HG03342 (cell line): ENCODE measurements at regions not wholly inside any gene's neighbourhood (a gene's known extent, or its start where the extent isn't known, plus 50 kb on each side); places are given as distances from the start of the nearest gene placed in this dataset.
"Not testable (repeated sequence)": the region's sequence is repeated elsewhere in the genome, so short reads cannot be mapped to it uniquely, and the experiment has no call there.

Experiments used
- ATAC-seq: cut with Tn5 transposase; IDR thresholded peaks from one replicate; pipeline ENCODE4 v1.9.1; 2021; ENCODE audit warnings: mild to moderate bottlenecking, moderate library complexity; ENCODE audit not compliant: unreplicated experiment

- ATAC-seq: no peak
These were observed 193.1 kb downstream of the OTOL1 start for GRCh38 chr3:161689584-161690298.

DNA sequence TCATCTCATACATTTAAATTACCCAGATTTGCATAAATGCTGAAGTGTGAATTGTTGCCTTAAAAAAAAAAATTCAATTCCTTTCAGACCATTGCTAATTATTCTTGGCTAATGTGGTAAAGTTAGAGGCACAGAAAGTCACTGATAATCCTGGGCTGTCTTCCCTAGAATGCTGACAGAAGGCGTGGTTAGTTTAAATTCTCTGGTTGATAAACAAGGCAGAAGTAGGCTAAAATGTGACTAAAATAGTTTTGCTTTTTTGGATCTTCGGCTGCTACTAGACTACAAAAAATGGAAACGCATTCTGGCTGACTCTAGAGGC lies 193.7 kb downstream of the OTOL1 start:
- no peak for ATAC-seq

- ATAC-seq: no peak
These were observed 195.1 kb downstream of the OTOL1 start for GRCh38 chr3:161691677-161692076.

GRCh38 chr3:161694682-161695564 lies 198.3 kb downstream of the OTOL1 start:
- ATAC-seq: peak; percentile 77

- no peak for ATAC-seq
These were observed 199.2 kb downstream of the OTOL1 start for GRCh38 chr3:161695811-161696210.

GRCh38 chr3:161700998-161701397 lies 204.4 kb downstream of the OTOL1 start:
- peak; percentile 84 for ATAC-seq

GRCh38 chr3:161707253-161707652 lies 210.6 kb downstream of the OTOL1 start:
- ATAC-seq: not testable (repeated sequence)

- no peak for ATAC-seq
These were observed 217.1 kb downstream of the OTOL1 start for GRCh38 chr3:161713731-161714130.

GRCh38 chr3:161731968-161732367 lies 235.4 kb downstream of the OTOL1 start:
- ATAC-seq: no peak

DNA sequence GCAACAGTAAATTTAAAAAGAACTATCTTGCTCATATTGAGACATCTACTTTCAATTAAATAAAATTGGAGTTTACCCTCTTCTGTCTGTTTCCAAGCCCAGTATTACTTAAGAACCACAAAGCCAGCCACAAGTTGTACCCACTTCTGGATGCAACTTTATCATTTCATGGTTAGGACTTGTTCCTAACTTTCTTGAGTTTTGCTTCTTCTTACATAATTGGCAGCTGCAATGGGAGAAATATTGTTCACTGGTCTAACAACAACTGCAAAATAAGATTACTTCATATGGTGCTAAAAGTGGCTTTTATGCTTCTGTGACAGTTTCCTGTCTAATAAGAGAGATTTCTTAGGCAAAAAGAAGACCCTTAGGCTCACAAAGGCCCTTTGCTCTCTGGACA lies 240.6 kb downstream of the OTOL1 start:
- no peak for ATAC-seq

- ATAC-seq: no peak
These were observed 243.8 kb downstream of the OTOL1 start for GRCh38 chr3:161740421-161740820.

- ATAC-seq: no peak
These were observed 247.8 kb downstream of the OTOL1 start for GRCh38 chr3:161744366-161744765.

- no peak for ATAC-seq
These were observed 249.1 kb downstream of the OTOL1 start for GRCh38 chr3:161745741-161746140.

DNA sequence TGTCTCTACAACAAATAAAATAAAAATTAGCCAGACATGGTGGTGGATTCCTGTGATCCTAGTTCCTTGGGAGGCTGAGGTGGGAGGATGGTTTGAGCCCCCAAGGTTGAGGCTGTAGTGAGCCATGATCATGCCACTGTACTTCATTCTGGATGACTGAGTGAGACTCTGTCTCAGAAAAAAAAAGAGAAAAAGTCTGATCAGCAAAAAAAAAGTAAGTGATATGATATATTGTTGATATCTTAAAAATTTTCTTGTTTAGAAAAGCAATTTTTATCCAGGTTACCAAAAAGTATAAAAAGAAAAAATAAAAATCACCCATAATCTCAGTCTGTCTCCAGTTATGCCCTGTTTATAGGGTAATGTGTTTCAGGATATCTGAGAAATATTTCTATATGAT lies 251.4 kb downstream of the OTOL1 start:
- no peak for ATAC-seq

GRCh38 chr3:161754420-161755053 lies 257.9 kb downstream of the OTOL1 start:
- ATAC-seq: no peak

- no peak for ATAC-seq
These were observed 262.8 kb downstream of the OTOL1 start for GRCh38 chr3:161759444-161759843.

DNA sequence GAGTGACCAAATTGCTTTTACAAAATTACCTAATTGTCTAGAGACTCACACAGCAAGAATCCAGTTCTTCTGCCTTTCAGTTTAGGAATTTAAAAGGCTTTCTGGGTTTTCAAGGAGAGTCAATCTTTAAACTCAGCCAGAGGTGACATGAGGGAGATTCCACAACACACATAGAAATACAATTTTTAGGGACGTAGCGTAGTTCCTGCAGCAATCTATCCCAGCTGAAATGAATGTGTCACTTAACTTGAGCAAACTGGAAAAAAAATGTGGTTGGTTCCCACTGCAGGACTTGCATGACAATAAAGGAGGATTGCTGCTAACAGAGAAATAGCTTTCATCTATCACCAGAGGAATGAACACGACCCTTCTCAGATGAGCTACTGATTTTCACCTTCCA lies 269.7 kb downstream of the OTOL1 start:
- ATAC-seq: no peak

- ATAC-seq: peak; percentile 88
These were observed 274.1 kb downstream of the OTOL1 start for GRCh38 chr3:161770484-161771386.

DNA sequence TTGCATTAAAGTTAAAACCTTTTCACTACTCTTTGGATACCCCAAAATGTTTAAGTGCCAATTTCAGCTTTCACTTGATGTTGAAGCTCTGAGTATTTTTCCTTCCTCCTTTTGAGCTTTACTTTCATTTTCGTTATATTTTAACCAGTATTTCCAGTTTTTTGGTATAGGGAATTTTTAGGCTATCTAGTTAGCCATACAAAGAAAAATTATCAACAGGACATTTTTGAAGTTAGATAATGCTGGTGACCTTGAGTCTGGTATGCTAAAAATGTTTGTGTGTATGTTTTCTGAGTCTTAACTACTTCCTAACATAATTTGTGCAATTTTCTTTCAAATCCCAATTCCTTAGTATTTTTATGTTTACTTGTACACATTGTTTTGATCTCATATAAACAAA lies 284.8 kb downstream of the OTOL1 start:
- no peak for ATAC-seq

- ATAC-seq: no peak
These were observed 296.8 kb downstream of the OTOL1 start for GRCh38 chr3:161793194-161793930.
